AG04450 (cell line): ENCODE measurements at regions not wholly inside any gene's neighbourhood (a gene's known extent, or its start where the extent isn't known, plus 50 kb on each side); places are given as distances from the start of the nearest gene placed in this dataset.

Experiments
- CTCF ChIA-PET: fragments of 300-600, 350-600 bp; formaldehyde crosslinking; extraction: SDS; loops from one replicate; lab custom pipeline; 2022; ENCODE audit warnings: antibody characterized with exemption, inconsistent platforms; lab: Charles Lee
- POLR2A ChIA-PET: fragments of 350-600 bp; formaldehyde crosslinking; extraction: SDS; loops from one replicate; lab custom pipeline; 2021; ENCODE audit warnings: antibody characterized with exemption, inconsistent platforms; lab: Yijun Ruan, JAX
- DNase-seq: peaks from one replicate; pipeline ENCODE4 v3.0.0-alpha.2; 2011; ENCODE audit warnings: low read depth, low spot score
- H3K27ac ChIP-seq: one replicate; pipeline ENCODE4 v1.5.1; 2012; ENCODE audit warnings: low read depth, low read length, control low read depth
- H3K27me3 ChIP-seq: one replicate; pipeline ENCODE4 v1.6.0; 2012; ENCODE audit warnings: low read length; ENCODE audit not compliant: control insufficient read depth, insufficient read depth
- H3K4me3 ChIP-seq: 2 replicates; pipeline ENCODE4 v1.5.1; 2011; ENCODE audit warnings: mild to moderate bottlenecking, low read depth, low read length, control low read depth
- H3K9me3 ChIP-seq: 2 replicates; pipeline ENCODE4 v1.5.1; 2012; ENCODE audit warnings: low read length; ENCODE audit not compliant: control insufficient read depth, insufficient read depth
- CTCF ChIP-seq: IDR thresholded peaks from 2 replicates; pipeline ENCODE4 v1.5.1; 2011; ENCODE audit warnings: low read depth, low read length, control low read depth, inconsistent platforms

GRCh38 chr9:117545846-117546245, 131.0 kb upstream of the ASTN2 start:
- Histone ChIP-seq H3K9me3 (peaks cover 13% of the 10 kb centered on the region), H3K27ac (no peak overlapping the region), H3K27me3 (no peaks in the 10 kb centered on the region), H3K4me3 (no peak overlapping the region)
- TF ChIP-seq CTCF, result no peak
- ChIA-PET POLR2A (no interaction called here), CTCF (no interaction called here)
- DNase-seq, result no peak

DNA sequence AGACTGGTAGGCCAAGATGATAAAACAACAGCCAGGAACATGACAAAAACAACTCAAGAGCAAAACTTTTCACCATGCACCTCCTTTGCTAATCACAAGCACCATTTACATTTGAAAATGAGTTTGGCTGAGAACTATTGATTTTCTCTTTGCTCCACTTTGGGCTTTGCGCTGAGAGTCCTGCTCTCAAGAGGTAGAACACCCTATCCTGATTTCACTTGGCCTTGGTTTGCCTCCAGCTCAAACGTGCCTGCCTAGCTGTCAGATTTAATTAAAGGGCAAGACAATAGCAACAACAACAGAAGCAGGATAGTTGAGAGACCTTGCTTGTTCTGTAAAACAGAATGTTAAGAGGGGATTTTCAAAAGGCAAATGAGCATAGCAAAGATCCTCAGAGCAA, 128.2 kb upstream of the ASTN2 start:
- Histone ChIP-seq H3K4me3 (no peak overlapping the region), H3K27me3 (no peaks in the 10 kb centered on the region), H3K27ac (no peak overlapping the region), H3K9me3 (peaks cover 10% of the 10 kb centered on the region)
- DNase-seq, result no peak
- POLR2A ChIA-PET, result no interaction called here
- TF ChIP-seq CTCF, result no peak
- CTCF ChIA-PET, result no interaction called here

DNA sequence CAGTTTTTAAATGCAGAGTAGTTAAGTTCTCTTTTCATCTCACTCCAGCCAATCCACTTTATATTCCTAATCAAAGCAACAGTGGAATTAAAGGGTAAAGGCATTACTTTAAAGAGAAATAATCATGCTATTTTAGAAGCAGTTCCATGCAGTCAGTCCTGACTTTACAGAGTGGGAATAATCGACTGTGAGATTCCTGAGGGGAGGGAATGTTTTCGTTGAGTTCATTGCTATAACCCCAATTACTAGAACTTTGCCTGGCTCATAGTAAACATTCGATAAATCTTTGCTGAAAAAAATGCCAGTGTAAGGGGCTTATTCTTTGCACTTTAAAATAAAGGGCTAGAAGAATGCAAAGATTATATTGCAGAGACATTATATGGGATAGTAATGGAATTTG, 127.2 kb upstream of the ASTN2 start:
- DNase-seq, result no peak
- peaks cover 10% of the 10 kb centered on the region for H3K9me3 ChIP-seq
- H3K27me3 ChIP-seq, result no peaks in the 10 kb centered on the region
- no peak overlapping the region for H3K4me3 ChIP-seq
- POLR2A ChIA-PET, result no interaction called here
- TF ChIP-seq CTCF, result no peak
- H3K27ac ChIP-seq, result no peak overlapping the region
- CTCF ChIA-PET, result no interaction called here

GRCh38 chr9:117541181-117541580, 126.3 kb upstream of the ASTN2 start:
- H3K27ac ChIP-seq, result no peak overlapping the region
- no peak overlapping the region for H3K4me3 ChIP-seq
- CTCF ChIA-PET, result no interaction called here
- POLR2A ChIA-PET, result no interaction called here
- no peaks in the 10 kb centered on the region for H3K27me3 ChIP-seq
- TF ChIP-seq CTCF, result no peak
- peaks cover 6% of the 10 kb centered on the region for H3K9me3 ChIP-seq
- no peak for DNase-seq

DNA sequence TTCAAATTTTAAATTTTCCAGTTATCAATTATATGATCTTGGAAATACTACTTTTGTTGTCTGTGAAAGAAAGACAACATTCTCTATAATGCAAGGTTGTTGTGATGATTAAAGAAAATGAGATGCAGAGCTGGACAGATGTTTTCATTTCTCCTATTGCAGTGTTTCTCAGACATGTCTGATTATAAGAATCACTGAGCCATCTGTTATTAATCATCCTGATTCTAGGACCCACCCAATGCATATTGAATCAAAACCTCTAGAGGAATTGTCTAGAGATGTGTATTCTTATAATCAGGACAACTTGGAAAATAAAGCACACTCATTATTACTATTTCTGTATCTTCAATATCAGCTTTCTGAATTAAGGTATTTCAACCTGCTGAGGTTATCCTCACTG, 121.1 kb upstream of the ASTN2 start:
- ChIA-PET CTCF (no interaction called here), POLR2A (no interaction called here)
- no peak for TF ChIP-seq CTCF
- Histone ChIP-seq H3K27ac (no peak overlapping the region), H3K27me3 (no peaks in the 10 kb centered on the region), H3K9me3 (no peaks in the 10 kb centered on the region; the same call in none of the 2 replicates), H3K4me3 (no peak overlapping the region)
- no peak for DNase-seq
